HCT116 (cell line): ENCODE measurements at regions not wholly inside any gene's neighbourhood (a gene's known extent, or its start where the extent isn't known, plus 50 kb on each side); places are given as distances from the start of the nearest gene placed in this dataset.

Experiments used
- ATAC-seq: fragments of 200-7000 bp; cut with Tn5 transposase; 2 replicates; pipeline ENCODE4 v1.9.1; 2020; ENCODE audit warnings: mild to moderate bottlenecking, moderate library complexity
- BruUV-seq: library from RNA; stranded (reverse); fragments of 400-500 nt; replicated peaks from 2 replicates; lab custom pipeline; 2021; lab: Mats Ljungman, UMichigan
- CTCF ChIA-PET: fragments of 300-600 bp; sonication (Branson Sonifier 250); formaldehyde crosslinking; loops from one replicate; lab custom pipeline; 2021; ENCODE audit warnings: antibody characterized with exemption; lab: Charles Lee
- POLR2A ChIA-PET: fragments of 300-600, 350-600 bp; sonication (Branson Sonifier 250); formaldehyde crosslinking; loops from one replicate; lab custom pipeline; 2021; ENCODE audit warnings: antibody characterized with exemption; lab: Charles Lee
- RAD21 ChIA-PET, 2 experiments: fragments of 300-600 bp; sonication (Branson Sonifier 250); formaldehyde crosslinking; loops; one replicate each; lab custom pipeline; 2023; ENCODE audit warnings: low total read pairs in 2 of 2; ENCODE audit not compliant: uncharacterized antibody in 2 of 2, unreplicated experiment in 2 of 2, low non-redundant PET in 1 of 2; lab: Charles Lee
- DNase-seq: peaks from one replicate; pipeline ENCODE4 v3.0.0-alpha.2; 2010; ENCODE audit warnings: low read depth, low spot score
- H2AFZ ChIP-seq: fragments of 200-600 bp; shearing (Covaris generic), sonication (generic); 2 replicates; pipeline ENCODE4 v1.6.1; 2017; ENCODE audit warnings: low read depth, mixed run types, mixed read lengths, antibody characterized with exemption, low read length; ENCODE audit not compliant: poor library complexity, severe bottlenecking
- H3K27ac ChIP-seq: 2 replicates; pipeline ENCODE4 v1.5.1; 2012; ENCODE audit warnings: low read depth, low read length
- H3K27me3 ChIP-seq: fragments of 200-600 bp; sonication (generic); 2 replicates; pipeline ENCODE4 v1.6.1; 2016; ENCODE audit warnings: mixed run types, low read length, mixed read lengths; ENCODE audit not compliant: insufficient read depth
- H3K36me3 ChIP-seq, 2 experiments: fragments of 200-500 bp in 1 of 2; fragments of 200-600 bp in 1 of 2; sonication (Bioruptor generic) in 1 of 2; sonication (generic) in 1 of 2; 2 replicates each; pipeline versions ENCODE4 v1.5.1 to v1.6.1; 2014 to 2016; ENCODE audit warnings: low read length in 2 of 2, inconsistent platforms in 1 of 2, mixed read lengths in 1 of 2, mixed run types in 1 of 2; ENCODE audit not compliant: insufficient read depth in 2 of 2, control insufficient read depth in 1 of 2
- H3K4me1 ChIP-seq, 2 experiments: fragments of 200-600 bp in 1 of 2; sonication (generic) in 1 of 2; 2 replicates each; pipeline versions ENCODE4 v1.5.1 to v1.6.1; 2012 to 2017; ENCODE audit warnings: low read length in 2 of 2, inconsistent platforms in 1 of 2, mild to moderate bottlenecking in 1 of 2, mixed read lengths in 1 of 2, mixed run types in 1 of 2, moderate library complexity in 1 of 2; ENCODE audit not compliant: insufficient read depth in 2 of 2, control insufficient read depth in 1 of 2
- H3K4me2 ChIP-seq: fragments of 200-600 bp; sonication (generic); 2 replicates; pipeline ENCODE4 v1.6.1; 2017; ENCODE audit warnings: mixed run types, low read length, mixed read lengths
- H3K4me3 ChIP-seq, 2 experiments: fragments of 200-600 bp in 1 of 2; sonication (generic) in 1 of 2; replicated peaks in 1 of 2; 2 replicates each; pipeline ENCODE4 v1.5.1; 2011 to 2016; ENCODE audit warnings: low read length in 2 of 2, control low read depth in 1 of 2, low read depth in 1 of 2, mild to moderate bottlenecking in 1 of 2, mixed read lengths in 1 of 2, mixed run types in 1 of 2
- H3K79me2 ChIP-seq: fragments of 200-600 bp; sonication (generic); 2 replicates; pipeline ENCODE4 v1.6.1; 2017; ENCODE audit warnings: mild to moderate bottlenecking, mixed run types, low read length, moderate library complexity, mixed read lengths; ENCODE audit not compliant: insufficient read depth
- H3K9ac ChIP-seq: fragments of 200-600 bp; sonication (generic); 2 replicates; pipeline ENCODE4 v1.6.1; 2016; ENCODE audit warnings: low read length, mixed read lengths
- H3K9me2 ChIP-seq: fragments of 200-600 bp; sonication (generic), shearing (Covaris generic); 2 replicates; pipeline ENCODE4 v1.6.1; 2017; ENCODE audit warnings: mixed run types, mild to moderate bottlenecking, moderate library complexity; ENCODE audit not compliant: insufficient read depth
- H3K9me3 ChIP-seq, 2 experiments: fragments of 200-500 bp in 1 of 2; fragments of 200-600 bp in 1 of 2; sonication (Bioruptor generic) in 1 of 2; sonication (generic) in 1 of 2; 2 replicates each; pipeline ENCODE4 v1.6.1; 2014 to 2017; ENCODE audit warnings: low read length in 2 of 2, mixed read lengths in 2 of 2, inconsistent platforms in 1 of 2, low read depth in 1 of 2, mild to moderate bottlenecking in 1 of 2, mixed run types in 1 of 2, moderate library complexity in 1 of 2; ENCODE audit not compliant: control insufficient read depth in 1 of 2, insufficient read depth in 1 of 2
- H4K20me1 ChIP-seq: fragments of 200-600 bp; sonication (generic), shearing (Covaris generic); 2 replicates; pipeline ENCODE4 v1.6.1; 2017; ENCODE audit warnings: mixed run types, mild to moderate bottlenecking, moderate library complexity; ENCODE audit not compliant: insufficient read depth
- CBX3 ChIP-seq: IDR thresholded peaks from 2 replicates; pipeline ENCODE4 v1.6.1; 2012; ENCODE audit warnings: low read depth
- CEBPB ChIP-seq: IDR thresholded peaks from 2 replicates; pipeline ENCODE4 v1.6.1; 2012; ENCODE audit warnings: low read depth
- EGR1 ChIP-seq: IDR thresholded peaks from 2 replicates; pipeline ENCODE4 v1.6.1; 2012; ENCODE audit warnings: low read depth
- ELF1 ChIP-seq: IDR thresholded peaks from 2 replicates; pipeline ENCODE4 v1.6.1; 2012; ENCODE audit warnings: low read depth, borderline replicate concordance
- EZH2 ChIP-seq: fragments of 200-600 bp; sonication (generic); IDR thresholded peaks from 2 replicates; pipeline ENCODE4 v1.6.1; 2017; ENCODE audit warnings: antibody characterized with exemption, mixed run types
- EZH2phosphoT487 ChIP-seq: fragments of 200-600 bp; IDR thresholded peaks from 2 replicates; pipeline ENCODE4 v1.6.1; 2018; ENCODE audit warnings: antibody characterized with exemption, borderline replicate concordance
- FOSL1 ChIP-seq: IDR thresholded peaks from 2 replicates; pipeline ENCODE4 v1.6.1; 2012; ENCODE audit warnings: low read depth
- JUND ChIP-seq: IDR thresholded peaks from 2 replicates; pipeline ENCODE4 v1.6.1; 2012
- POLR2A ChIP-seq: IDR thresholded peaks from 2 replicates; pipeline ENCODE4 v1.7.0; 2011; ENCODE audit warnings: borderline replicate concordance; ENCODE audit not compliant: insufficient read depth, insufficient read length; ENCODE audit errors: extremely low read depth
- POLR2AphosphoS5 ChIP-seq: IDR thresholded peaks from 2 replicates; pipeline ENCODE4 v1.6.1; 2011; ENCODE audit warnings: mild to moderate bottlenecking, low read depth, low read length, moderate library complexity
- RAD21 ChIP-seq: IDR thresholded peaks from 2 replicates; pipeline ENCODE4 v1.6.1; 2012; ENCODE audit warnings: low read depth, mild to moderate bottlenecking
- SRF ChIP-seq: IDR thresholded peaks from 2 replicates; pipeline ENCODE4 v1.6.1; 2012; ENCODE audit warnings: low read depth
- YY1 ChIP-seq: IDR thresholded peaks from 2 replicates; pipeline ENCODE4 v1.6.1; 2011; ENCODE audit warnings: low read length, low read depth, moderate library complexity, mild to moderate bottlenecking; ENCODE audit not compliant: insufficient replicate concordance; ENCODE audit errors: extremely low read depth
- ZFX ChIP-seq: fragments of 450-650 bp; IDR thresholded peaks from 2 replicates; pipeline ENCODE4 v1.6.1; 2017
- ZNF274 ChIP-seq: fragments of 200-500 bp; sonication (Bioruptor generic); IDR thresholded peaks from 2 replicates; pipeline ENCODE4 v1.6.1; 2014; ENCODE audit warnings: mild to moderate bottlenecking, low read depth, low read length, inconsistent platforms
- intact Hi-C: fragments of 100-400 bp; cut with micrococcal nuclease; formaldehyde crosslinking; loops from 2 replicates; pipeline ENCODE4 v1.10.0; 2022
- TF ChIP-seq, protein P1 (sequence below): IDR thresholded peaks from 2 replicates; pipeline ENCODE4 v1.6.1; 2012; ENCODE audit warnings: low read depth
- TF ChIP-seq, protein P2 (sequence below): IDR thresholded peaks from 2 replicates; pipeline ENCODE4 v1.6.1; 2012
- TF ChIP-seq, protein P3 (sequence below): IDR thresholded peaks from 2 replicates; pipeline ENCODE4 v1.6.1; 2012

DNA sequence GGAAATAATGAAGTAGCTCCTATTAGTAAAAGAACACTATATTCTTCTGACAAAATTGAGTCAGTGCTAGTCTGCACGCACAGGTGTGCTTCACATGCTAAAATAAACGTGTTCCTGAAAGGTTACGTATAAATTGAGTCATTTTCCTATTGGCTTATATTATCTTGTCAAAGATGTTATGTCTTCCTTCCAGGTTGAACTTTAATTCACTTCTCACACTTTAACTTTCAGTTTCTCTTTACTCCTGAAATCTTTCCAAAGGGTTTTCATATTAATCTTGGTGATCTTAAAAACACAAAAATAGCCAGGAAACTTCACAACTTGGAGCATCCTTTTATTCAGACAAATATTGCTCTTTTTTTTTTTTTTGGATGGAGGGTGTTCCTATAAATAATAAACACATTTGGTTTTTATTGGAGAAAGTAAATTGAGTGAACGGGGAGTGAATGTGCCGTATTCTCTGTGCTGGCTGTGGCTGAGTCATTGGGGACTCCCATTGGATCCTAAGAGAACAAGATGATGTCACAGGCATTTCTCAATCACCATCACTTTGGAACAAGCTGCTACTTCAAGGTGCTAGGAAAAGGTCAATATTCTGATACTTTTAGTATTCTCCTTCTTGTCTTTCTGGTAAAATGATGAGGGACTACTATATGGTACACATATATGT is 150.2 kb upstream of the SPATS2L start:
- no peak overlapping the region for H3K4me2 ChIP-seq

DNA sequence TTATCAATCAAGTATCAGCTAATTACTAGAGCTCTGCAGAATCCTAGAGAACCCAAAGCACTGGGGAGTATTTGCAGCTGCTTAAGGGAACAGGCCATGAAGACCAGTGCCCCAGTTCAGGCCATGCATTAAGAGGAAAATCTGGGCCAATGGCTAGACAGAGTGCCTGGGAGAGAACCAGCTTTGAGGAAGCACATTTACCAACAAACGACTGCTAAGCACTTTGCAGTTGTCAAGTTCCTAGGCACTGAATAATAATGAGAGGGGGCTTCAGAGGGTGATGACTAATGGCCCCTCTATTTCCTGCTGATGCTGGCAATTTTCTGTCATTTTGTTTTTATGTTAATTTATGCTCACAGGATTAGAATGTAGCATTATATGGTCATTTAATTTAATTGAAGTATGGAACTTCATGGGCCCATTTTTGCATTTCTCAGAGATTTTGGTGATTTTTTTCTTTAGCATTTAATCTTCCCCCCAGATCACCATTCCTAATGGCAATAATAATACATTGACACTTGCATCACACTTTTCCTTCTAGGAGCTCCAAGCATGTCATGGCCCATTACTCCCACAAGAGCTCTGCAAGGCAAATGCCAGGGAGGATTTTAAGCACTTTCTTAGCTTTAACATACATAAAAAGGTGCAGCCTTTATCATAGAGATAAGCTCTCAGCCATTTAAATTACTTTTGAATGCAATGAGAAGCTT is 147.7 kb upstream of the SPATS2L start:
- Histone ChIP-seq H3K9me3 (no peaks in the 10 kb centered on the region), H2AFZ (no peak overlapping the region), H3K9me2 (no peaks in the 10 kb centered on the region), H3K27ac (no peak overlapping the region), H3K4me1 (no peaks in the 10 kb centered on the region), H4K20me1 (no peaks in the 10 kb centered on the region), H3K4me2 (no peak overlapping the region), H3K79me2 (no peaks in the 10 kb centered on the region), H3K27me3 (no peaks in the 10 kb centered on the region), H3K9ac (no peak overlapping the region), H3K36me3 (no peaks in the 10 kb centered on the region), H3K4me3 (no peak overlapping the region)
- ChIA-PET RAD21 (no interaction called here), POLR2A (no interaction called here), CTCF (no interaction called here)
- ATAC-seq, result no peak
- no peak for DNase-seq
- intact Hi-C loops, result no loop called here
- no TSS peak for BruUV-seq
- TF ChIP-seq, protein P1, sequence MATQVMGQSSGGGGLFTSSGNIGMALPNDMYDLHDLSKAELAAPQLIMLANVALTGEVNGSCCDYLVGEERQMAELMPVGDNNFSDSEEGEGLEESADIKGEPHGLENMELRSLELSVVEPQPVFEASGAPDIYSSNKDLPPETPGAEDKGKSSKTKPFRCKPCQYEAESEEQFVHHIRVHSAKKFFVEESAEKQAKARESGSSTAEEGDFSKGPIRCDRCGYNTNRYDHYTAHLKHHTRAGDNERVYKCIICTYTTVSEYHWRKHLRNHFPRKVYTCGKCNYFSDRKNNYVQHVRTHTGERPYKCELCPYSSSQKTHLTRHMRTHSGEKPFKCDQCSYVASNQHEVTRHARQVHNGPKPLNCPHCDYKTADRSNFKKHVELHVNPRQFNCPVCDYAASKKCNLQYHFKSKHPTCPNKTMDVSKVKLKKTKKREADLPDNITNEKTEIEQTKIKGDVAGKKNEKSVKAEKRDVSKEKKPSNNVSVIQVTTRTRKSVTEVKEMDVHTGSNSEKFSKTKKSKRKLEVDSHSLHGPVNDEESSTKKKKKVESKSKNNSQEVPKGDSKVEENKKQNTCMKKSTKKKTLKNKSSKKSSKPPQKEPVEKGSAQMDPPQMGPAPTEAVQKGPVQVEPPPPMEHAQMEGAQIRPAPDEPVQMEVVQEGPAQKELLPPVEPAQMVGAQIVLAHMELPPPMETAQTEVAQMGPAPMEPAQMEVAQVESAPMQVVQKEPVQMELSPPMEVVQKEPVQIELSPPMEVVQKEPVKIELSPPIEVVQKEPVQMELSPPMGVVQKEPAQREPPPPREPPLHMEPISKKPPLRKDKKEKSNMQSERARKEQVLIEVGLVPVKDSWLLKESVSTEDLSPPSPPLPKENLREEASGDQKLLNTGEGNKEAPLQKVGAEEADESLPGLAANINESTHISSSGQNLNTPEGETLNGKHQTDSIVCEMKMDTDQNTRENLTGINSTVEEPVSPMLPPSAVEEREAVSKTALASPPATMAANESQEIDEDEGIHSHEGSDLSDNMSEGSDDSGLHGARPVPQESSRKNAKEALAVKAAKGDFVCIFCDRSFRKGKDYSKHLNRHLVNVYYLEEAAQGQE, result no peak
- TF ChIP-seq, protein P2, sequence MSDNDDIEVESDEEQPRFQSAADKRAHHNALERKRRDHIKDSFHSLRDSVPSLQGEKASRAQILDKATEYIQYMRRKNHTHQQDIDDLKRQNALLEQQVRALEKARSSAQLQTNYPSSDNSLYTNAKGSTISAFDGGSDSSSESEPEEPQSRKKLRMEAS, result no peak
- no peak for TF ChIP-seq RAD21
- no peak for TF ChIP-seq CEBPB
- TF ChIP-seq CBX3, result no peak
- TF ChIP-seq, protein P3, sequence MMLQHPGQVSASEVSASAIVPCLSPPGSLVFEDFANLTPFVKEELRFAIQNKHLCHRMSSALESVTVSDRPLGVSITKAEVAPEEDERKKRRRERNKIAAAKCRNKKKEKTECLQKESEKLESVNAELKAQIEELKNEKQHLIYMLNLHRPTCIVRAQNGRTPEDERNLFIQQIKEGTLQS, result no peak
- no peak for TF ChIP-seq ELF1
- TF ChIP-seq SRF, result no peak
- TF ChIP-seq EZH2phosphoT487, result no peak
- TF ChIP-seq EZH2, result no peak
- TF ChIP-seq ZNF274, result no peak
- no peak for TF ChIP-seq POLR2AphosphoS5

More for the DNA sequence above, 150.2 kb upstream of the SPATS2L start:
- no peak overlapping the region for H3K4me3 ChIP-seq
- DNase-seq (no peak), ATAC-seq (no peak)
- H2AFZ ChIP-seq, result no peak overlapping the region
- H3K4me1 ChIP-seq, result no peaks in the 10 kb centered on the region
- intact Hi-C loops, result no loop called here
- no peaks in the 10 kb centered on the region for H3K9me3 ChIP-seq
- POLR2A ChIA-PET, result no interaction called here
- no peak overlapping the region for H3K9ac ChIP-seq
- no peaks in the 10 kb centered on the region for H3K27me3 ChIP-seq
- BruUV-seq, result no TSS peak
- H4K20me1 ChIP-seq, result no peaks in the 10 kb centered on the region
- RAD21 ChIA-PET, result no interaction called here
- CTCF ChIA-PET, result no interaction called here
- H3K79me2 ChIP-seq, result no peaks in the 10 kb centered on the region
- H3K27ac ChIP-seq, result no peak overlapping the region
- H3K9me2 ChIP-seq, result no peaks in the 10 kb centered on the region
- H3K36me3 ChIP-seq, result no peaks in the 10 kb centered on the region
- no peak for TF ChIP-seq ELF1
- no peak for TF ChIP-seq YY1
- no peak for TF ChIP-seq POLR2A
- TF ChIP-seq, protein P3, result no peak
- TF ChIP-seq EGR1, result no peak
- no peak for TF ChIP-seq POLR2AphosphoS5
- no peak for TF ChIP-seq SRF
- no peak for TF ChIP-seq JUND
- TF ChIP-seq ZFX, result no peak
- no peak for TF ChIP-seq FOSL1
- TF ChIP-seq CBX3, result no peak
